Activated naive CD4-positive, alpha-beta T cell (primary cell): ENCODE measurements at regions not wholly inside any gene's neighbourhood (a gene's known extent, or its start where the extent isn't known, plus 50 kb on each side); places are given as distances from the start of the nearest gene placed in this dataset.
"Not testable (repeated sequence)": the region's sequence is repeated elsewhere in the genome, so short reads cannot be mapped to it uniquely, and the experiment has no call there.

Source experiments
- DNase-seq, 4 experiments: peaks; one replicate each; lab custom pipeline; 2025; lab: John Stamatoyannopoulos, UW

DNA sequence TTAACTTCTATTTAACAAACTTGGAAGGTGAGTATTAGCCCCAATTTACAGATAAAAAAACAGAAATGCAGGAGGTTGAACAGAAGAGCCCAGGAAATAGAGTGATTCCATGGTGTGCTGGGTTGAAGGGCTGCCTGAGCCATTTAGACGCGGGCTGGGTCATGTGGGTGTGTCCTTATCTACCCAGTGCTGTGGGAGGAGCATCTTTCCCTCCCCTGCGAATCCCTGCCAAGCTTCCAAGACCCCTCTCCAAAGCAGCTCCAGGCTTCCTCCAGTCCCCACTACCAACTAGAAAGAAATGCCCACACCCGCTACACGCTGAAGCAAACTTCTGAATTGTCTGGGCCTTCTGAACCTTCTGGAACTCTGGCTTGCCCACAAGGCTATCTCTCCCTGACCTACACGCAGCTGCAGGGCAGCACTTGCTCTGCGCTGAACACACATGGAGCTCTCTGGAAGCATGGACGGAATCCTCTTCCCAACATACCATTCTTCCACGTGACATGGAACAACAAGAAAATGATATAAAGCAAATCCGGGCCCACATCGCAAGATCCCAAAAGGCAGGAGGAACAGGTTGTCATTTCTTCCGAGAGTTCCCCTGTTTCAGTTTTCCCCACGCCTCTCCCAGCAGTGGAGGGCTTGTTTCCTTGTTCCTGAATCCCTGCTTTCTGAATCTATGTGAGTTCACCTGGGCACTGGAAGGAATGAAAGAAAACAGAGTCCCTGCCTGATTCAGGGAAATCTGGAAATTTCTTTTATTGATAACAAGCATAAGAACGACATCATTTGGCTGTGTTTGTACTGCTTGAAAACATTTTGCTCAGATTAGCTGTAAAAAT, 562.7 kb upstream of the ID2 start:
- DNase-seq, result no peak

DNA sequence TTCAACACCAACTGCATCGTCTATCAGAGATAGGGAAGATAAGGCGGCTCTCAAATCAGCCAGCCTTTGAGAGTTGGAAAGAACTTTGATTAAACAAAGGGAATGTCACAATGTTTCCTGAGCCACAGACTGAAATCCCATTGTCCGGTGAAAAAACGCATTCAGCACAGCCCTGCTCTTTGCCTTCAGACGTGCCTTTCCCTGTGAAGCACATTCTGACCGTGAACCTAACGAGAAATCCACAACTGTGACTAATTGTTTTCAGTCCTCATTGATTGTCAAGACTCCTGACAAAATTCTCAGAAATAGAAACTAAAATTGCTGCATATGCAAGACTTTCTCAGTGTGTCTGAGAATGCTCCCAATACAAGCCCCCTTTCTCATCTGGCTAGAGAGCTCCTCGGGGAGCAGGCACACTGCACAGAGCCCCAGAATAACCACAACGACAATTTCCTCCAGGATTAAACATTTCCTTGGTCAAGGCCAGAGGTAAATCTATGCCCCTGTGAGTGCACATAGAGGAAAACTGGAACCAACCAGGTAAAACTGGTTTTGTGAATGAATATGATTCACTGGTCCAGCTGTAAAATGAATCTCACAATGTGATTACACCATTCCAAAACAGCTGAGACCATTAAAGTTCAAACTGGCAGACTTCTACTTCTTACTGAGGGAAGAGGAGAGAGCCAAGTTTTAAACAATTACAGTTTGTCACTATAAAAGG, 561.9 kb upstream of the ID2 start:
- no peak for DNase-seq

DNA sequence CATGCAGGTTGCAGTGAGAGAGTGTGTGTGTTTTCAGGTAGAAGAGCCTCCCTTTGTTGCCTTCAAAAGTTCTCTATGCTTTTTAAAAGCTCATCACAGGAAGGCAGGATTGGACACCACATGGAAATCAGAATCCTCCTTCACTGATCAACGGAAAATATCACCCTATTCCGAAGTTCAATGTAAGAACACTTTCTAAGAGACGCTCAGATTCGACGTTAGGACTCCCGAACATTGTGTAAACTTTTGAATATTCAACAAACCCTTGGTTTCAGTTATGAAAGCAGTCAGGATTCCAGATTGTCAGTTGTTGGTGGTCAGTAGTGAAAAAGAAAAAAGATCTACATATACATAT, 561.4 kb upstream of the ID2 start:
- no peak for DNase-seq

DNA sequence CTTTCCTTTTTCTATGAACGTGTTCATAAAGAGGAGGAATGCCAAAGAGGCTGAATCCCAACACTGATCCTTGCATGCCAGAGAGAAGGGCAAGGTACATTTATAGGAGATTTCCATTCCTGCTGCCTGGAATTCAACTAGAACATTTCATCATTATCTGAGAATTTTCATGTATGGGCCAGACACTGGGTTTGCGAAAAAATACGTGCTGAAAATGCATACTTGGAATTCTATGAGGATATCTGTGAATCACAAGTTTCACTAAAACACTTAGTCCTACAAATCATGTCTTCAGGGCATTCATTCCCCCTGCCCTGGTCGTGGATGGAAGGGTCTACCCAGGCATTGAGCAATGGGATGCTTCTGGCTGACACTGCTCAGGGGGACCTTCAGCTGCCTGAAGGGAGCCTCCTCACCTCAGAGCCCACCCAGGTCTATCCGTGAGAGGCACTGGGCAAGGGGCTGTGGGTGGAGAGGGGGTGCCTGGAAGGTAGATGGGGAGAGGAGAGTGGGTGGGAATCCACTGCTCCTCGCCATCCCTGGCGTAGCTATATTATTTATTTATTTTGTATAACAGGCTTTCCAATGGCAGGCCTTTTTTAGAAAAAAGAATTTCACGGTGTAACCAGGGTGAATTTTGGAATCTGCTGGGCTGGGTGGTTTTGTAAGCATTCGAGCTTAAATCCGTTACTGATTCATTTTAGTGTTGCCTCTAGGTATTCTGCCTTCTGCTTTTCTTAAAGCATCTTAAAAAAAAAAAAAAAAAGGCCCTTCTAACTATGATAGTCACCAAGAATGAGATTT, 560.6 kb upstream of the ID2 start:
- no peak for DNase-seq

DNA sequence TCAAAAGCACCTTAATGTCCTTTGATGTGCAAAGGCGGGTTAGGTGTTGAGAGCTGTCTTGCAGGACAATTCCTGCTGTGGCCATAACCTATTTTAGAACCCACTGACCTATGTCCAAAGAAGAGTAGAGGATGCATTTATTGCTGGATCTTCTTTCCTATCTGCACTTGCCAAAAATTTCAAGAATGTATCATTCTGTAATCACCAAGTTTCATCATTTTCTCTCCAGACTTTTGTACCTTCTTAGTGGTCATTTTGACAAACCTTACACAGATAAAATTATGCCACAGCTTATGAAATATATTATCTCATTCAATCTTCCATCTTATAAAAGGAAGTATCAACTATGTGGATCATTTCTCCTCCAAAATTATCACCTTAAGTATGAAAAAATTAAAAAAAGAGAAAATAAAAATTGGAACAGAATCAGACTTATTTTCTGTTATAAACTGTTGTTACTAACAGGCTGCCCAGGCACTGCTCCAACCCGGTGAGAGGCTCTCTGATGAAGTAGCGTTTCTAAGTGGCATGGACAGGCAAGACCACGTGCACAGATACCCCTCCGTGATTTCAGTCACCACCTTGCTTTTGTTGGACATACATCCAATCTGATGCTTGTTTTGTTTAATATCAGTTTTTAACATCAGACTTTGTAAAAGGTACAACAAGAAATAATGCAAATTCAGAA, 559.9 kb upstream of the ID2 start:
- DNase-seq, result no peak

DNA sequence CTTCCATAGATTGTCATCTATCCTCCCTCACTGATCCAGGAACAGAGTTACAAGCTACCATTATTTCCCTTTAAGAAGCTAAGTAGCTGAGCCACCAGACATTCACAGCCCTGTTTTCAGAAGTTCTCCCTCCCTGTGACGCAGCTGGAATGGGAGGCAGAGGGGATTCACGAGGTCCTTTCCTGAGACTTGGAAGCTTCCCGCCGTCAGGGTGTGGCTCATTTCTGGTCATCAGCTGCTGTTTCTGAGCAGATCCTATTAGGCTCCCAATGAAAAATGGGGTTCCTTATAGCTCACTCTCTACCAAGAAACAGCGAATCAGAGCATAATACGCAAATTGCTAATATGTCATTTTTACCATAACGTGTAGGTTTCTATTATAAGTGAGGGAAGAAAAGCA, 559.3 kb upstream of the ID2 start:
- DNase-seq, result no peak

DNA sequence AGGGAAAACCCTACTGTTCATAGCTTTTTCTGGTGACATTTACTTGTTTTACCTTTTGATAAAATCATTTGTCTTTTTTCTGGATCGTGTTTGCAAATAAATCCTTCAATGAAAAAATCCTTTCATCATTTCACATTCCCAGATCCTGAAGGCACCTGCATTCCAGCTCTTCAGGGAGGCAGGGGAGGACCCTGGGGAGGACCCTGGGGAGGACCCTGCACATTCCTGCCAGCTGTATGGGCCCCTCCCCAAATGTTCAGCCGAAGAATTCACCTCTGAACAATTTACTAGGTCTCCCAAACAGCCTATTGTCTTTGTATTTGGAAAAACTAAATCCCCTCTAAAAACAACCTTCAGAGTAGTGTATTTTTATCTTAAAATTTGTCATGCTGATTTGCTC, 558.4 kb upstream of the ID2 start:
- no peak for DNase-seq

DNA sequence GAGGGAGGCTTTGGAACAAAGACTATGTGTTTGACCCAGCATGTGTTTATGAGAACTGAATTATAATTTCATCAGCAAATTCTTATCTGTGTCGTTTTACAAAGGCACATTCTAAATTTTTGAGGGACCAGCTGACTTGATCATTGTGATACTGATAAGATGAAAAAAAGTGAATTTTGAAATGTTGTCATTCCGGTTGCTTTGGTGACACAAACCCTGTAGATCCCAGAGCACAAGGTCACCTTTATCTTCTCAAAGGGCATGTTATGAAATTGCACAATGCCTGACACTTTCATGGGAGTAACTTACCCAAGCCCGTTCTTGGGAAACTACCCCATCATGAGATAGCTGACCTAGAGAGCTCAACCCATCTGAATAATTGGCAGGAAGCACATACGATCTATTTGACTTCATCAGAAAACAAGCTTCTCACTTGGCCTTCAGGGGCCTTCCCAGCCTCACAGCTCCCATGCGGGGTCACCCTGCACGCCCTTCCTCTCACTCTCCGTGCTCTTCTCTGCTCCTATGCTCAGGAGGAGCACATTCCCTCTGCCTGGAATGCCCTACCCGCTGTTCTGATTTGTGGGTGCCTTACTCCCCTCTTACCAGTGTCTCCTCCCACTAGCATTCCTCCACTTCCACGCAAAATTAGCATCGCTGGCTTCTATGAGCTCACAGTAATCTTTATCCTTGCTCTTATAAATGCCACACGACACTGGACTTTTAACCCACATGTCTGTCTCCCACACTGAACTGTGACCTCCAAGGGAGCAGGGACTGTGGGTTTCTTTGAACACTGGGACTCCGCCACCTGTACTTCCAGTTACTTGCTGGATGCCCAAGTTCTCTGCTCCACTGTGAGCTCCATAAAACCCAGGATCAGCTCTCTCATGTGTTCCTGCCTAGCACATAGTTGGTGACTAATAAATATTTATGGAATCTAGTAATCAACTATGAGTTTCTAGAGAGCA, 555.8 kb upstream of the ID2 start:
- DNase-seq, result no peak

DNA sequence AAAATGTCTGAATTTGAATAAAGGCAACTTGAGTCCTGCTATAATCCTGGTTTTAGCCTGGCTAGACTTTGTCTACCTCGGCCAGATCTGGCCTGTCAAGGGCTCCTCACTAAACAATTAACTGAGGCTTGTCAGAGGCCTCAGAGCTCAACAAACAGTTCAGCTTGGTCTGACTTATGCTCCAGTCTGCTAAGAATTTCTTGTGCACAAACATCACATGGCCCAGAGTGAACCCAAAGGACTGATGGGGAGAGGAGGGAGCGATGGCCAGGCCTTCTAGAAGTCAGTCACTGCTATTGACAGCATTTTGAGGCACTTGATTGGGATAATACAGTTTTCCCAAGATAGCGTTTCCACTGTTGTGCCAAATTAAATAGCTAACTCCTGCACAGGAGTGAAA, 555.1 kb upstream of the ID2 start:
- no peak for DNase-seq

DNA sequence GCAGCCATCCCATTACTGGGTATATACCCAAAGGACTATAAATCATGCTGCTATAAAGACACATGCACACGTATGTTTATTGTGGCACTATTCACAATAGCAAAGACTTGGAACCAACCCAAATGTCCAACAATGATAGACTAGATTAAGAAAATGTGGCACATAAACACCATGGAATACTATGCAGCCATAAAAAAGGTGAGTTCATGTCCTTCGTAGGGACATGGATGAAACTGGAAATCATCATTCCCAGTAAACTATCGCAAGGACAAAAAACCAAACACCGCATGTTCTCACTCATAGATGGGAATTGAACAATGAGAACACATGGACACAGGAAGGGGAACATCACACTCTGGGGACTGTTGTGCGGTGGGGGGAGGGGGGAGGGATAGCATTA, 550.4 kb upstream of the ID2 start:
- not testable (repeated sequence) for DNase-seq

DNA sequence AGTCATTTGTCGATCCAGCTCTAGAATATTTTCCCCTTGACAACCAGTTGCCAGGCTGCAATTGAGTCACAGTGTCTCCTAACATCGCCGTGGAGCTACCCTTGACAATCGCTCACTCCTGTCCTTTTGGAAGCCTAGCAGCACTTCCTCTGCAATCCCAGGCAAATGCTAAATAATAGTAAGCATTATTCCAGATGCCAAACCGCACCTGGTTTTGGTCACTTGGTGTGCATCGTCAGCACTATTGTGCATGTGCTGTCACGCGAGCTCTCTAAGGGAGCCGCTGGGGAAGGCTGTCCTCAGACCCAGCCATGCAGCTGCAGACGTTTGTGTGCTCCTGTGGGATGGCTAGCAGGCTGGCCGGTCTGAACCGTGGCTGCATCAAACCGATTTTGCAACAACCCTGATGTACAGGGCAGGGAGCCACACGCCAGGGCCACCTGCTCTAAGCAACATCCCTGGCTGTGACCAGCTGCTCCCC, 549.5 kb upstream of the ID2 start:
- no peak for DNase-seq

DNA sequence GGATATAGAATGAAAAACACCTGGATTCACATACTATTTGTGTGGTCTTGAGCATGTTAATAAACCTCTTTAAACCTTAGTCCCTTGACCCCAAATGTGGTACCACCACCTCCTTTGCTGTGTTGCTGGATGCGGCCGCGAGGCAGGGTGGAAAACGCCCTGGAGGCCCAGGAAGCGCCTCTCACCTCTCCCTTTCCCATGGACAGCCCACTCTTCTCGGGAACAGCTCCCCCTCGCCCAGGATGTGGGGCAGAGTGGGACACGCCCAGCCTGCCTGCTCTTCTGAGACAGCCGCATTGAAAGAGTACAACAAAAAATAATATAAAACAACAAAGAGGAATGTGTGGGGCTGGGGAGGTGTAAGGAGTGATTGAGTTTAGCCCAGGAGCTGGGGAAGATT, 549.0 kb upstream of the ID2 start:
- DNase-seq, result no peak

DNA sequence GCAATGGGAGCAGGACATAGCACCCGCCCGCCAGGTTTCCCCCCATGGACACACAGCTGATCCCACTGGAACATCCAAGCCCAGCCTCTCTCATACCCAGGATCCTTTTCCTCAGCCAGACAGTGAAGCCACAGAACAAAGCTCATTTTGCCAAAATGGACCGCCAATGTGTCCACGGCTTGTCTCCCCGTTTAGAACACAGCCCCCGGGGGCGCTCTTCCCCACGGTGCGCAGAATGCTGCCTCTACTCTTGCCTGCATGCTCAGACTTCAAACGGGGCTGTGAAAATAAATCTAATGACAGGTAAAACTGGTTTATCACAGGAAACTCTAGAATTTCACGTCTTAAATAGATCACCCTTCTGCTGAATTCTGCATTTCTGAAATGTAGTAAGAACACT, 548.5 kb upstream of the ID2 start:
- no peak for DNase-seq

DNA sequence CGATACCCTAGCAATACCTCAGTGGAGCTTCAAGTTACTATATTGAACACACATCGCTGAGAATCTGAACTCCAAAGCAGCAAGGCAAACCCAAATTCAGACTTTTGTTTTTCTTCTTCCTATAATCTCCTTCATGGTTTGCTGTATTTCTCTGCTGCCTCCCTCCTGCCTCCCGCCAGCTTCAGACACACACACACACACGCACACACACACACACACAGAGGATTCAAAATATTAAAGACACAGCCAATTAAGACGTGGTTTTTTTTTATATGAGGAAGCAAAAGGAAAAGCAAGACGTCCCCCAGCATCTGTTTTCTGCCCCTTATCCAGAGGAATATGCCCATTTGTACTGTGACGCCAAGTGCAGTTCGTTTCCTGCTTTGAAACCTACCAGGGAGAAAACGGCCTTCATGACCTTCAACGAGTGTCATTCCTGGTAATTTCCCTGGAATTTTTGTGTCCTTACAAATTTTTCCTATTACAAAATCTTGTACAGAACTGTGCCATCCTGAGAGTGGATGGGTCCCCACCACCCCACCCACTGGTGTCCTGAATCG, 547.9 kb upstream of the ID2 start:
- DNase-seq, result no peak

DNA sequence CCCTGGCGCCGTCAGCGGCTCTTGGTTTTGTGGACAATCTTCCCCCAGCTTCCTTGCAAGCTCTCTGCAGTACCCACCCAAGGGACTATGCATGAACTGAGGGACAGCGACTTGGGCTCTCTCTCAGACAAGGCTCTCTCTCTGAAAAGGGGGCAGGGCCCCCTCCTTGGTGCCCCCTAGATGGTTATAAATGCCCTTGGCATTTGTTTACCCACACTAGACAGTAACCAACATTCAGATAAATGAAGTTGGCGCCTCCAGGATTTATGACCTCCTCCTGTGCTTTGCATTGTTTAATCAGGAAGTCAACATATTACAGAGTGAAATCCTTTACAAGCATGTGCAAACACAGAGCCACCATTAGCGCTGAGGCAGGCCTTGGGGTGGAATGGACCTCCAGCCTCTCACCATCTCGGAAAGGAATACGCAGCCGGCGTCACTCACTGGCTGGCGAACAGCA, 547.4 kb upstream of the ID2 start:
- no peak for DNase-seq

DNA sequence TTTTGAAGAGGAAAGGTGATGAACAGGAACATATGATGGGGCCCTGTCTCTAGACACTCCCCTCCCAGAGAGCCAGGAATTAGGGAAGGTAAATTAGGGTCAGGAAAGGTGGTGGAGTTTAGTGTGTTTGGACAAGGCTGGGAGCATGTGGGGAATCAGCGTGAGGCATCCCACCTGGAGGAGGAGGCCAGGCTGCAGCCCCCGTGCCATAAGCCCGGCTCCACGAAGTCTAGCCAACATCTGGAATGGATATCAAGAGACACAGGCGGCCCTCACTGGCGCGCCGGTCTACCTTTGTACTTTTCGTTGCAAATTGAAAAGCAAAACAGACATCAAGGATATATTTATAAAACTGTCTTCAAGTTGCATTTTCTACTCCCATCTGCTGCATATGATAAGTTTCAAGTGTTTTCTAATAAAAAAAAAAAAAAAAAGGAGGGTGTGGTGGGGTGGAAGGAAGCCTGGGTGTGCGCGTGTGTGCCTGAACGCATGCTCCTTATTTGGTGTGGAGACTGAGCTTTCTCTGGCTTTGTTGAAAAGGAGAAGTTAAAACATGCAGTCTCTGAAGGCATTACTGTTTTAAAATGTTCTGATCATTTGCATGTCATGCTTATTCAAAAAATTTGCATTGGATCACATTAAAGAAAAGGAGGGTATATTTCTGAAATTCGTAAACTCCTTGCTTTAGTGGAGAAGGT, 546.7 kb upstream of the ID2 start:
- no peak for DNase-seq

DNA sequence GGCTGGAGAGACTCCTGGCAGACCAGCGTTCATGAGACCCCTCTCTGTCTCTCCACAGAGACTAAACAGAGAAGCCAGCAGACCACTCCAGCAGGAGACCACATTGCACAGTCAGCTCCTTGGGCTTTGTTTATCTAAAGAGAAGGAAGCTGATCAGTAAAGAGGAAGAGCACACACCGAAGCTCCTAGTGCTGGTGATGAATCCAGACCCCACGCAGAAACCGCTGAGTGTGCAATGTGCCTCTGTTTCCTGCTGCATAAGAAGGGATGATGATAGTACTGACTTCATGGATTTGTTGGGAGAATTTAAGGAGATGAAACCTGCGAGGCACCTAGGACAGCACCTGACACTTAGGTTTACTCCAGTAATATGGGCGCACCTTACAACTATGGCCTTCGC, 544.1 kb upstream of the ID2 start:
- no peak for DNase-seq

DNA sequence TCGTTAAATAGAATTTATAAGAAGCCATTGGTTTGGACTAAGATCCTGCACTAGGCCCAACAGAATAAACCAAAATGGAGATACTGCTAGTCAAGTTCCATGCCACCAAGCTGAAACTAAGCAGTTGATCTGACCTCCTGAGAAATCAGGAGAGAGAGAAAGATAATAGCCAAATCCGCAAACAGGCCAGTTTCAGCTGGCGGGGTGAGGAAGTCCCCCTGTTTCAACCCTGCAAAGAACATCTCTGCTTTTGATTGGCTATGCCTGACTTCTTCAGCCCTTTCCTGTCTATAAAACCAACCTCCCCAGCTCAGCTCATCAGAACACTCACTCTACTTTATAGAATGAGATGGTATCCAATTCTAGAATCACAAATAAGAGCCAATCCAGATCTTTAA, 543.3 kb upstream of the ID2 start:
- no peak for DNase-seq

DNA sequence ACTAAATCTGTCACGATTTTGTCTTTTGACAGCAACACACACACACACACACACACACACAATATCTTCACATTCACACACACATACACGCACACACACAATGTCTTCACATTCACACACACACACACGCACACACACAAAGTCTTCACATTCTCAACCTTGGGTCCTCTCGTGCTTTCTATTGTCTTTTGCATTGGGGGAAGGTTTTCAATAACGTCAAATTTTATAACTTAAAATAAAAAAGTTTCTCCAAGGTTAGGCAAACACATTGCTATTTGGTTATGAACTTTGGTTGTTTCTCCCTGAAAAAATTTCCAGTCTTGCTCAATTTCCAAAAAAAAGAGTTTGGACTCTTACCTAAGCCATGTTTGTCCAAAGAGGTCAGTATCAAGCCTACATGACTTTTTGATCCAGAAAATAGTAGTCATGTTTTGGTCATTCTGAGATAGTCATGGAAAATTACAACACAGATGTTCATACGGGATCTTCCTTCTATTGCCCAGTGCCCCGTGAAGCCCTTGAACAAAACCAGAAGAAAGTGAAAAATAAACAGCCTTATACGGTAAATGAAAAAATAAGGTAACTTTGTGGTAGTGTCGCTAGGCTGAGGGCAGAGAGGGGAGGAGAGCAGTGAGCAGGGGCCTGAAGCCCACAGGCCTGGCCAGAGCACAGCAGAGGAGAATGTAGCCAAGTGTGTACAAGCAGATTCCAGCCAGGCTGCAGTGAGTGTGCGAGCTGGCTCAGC, 542.8 kb upstream of the ID2 start:
- no peak for DNase-seq
